HuH-7.5 (cell line): ENCODE measurements at regions not wholly inside any gene's neighbourhood (a gene's known extent, or its start where the extent isn't known, plus 50 kb on each side); places are given as distances from the start of the nearest gene placed in this dataset.

Experiments
- DNase-seq: peaks from one replicate; pipeline ENCODE4 v3.0.0; 2011; ENCODE audit warnings: low spot score

DNA sequence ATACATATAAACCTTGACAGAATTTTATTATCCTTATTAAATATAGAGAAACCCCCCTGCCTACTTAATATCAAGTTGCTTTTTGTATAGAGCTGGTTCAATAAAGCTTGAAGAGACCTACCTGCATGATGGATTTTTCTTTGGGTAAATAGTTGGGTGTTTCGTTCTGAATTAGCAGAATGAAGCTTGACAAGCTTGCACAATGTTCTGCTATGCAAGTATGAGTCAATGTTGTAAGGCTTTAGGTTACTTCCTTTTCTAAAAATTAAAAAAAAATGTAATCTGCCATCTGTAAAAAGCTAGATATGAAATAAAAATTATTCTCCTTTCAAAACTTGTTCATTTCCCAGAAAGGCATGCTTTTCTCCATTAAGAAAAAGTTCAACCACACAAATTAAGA, 1662.6 kb upstream of the SEL1L start:
- DNase-seq, result no peak

GRCh38 chr14:83197271-83197670, 1663.6 kb upstream of the SEL1L start:
- DNase-seq, result no peak

- no peak for DNase-seq
These were observed 1673.9 kb upstream of the SEL1L start for GRCh38 chr14:83207550-83207949.

- DNase-seq, result no peak
These were observed 1674.7 kb upstream of the SEL1L start for GRCh38 chr14:83208341-83208740.

DNA sequence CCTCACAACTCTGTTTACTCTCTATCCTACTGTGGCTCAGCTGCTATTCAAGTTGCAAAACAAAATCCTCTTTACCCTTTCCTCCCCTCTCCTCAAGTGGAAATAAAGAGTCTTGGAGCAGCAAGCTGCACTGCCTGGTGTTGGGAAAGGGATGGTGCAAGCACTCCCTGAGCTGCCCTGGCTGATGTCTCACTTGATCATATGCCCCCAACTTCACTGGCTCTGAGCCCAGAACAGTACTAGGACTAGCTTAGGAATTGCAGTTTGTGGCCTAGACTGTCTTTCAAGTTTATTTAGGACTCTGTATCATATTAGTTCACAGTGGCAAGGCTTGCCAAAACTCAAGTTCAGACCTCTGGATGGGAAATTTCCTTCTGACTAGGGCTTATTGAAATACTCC, 1683.8 kb upstream of the SEL1L start:
- no peak for DNase-seq

GRCh38 chr14:83247924-83248639, 1714.4 kb upstream of the SEL1L start:
- DNase-seq, result no peak

DNA sequence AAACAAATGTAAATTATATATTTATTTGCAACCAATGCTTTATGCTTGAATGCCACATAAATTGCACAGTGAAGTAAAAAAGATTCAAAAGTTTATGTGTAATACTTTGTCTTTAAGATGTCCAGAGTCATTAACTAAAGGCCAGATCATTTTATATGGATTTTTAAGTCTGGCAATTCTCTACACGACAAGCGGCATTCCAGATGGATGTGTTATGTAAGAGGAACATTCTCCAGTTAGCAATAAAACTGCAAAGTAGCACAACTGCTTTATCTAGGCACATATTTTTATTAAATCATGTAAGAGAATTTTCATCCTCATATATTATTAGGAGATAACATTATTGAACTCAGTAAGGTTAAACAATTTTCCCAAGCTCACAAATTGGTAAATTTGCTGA, 1717.7 kb upstream of the SEL1L start:
- no peak for DNase-seq

GRCh38 chr14:83253870-83254269, 1720.2 kb upstream of the SEL1L start:
- DNase-seq, result no peak

DNA sequence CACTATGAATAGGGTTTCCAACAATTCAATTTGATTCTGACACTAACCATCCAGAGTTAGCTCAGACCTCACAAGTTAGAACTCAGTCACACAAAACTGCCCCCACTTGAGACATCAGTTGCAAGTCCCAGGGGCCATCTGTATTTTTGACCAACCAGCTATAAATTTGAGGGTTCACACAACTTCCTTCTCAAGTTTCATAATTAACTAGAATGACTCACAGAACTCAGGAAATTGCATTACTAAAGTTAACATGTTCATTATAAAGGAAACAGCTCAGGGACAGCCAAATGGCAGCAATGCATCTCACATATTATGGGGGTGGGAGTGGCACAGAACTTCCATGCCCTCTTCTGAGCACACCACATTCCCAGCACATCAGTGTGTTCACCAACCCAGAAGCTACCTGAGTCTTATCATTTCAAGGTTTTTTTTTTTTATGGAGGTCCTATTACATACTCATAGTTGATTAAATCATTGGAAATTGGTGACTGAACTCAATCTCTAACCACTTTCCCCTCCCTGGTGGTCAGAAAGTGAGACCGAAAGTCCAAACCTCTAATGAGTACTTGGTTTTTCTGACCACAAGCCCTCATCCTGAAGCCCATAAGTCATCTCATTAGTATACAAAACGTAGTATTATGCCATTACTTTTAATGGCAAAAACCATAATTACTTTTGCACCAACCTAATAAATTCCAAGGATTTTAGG, 1721.5 kb upstream of the SEL1L start:
- no peak for DNase-seq

- no peak for DNase-seq
These were observed 1722.1 kb upstream of the SEL1L start for GRCh38 chr14:83255727-83256090.

GRCh38 chr14:83257466-83258439, 1724.1 kb upstream of the SEL1L start:
- no peak for DNase-seq

DNA sequence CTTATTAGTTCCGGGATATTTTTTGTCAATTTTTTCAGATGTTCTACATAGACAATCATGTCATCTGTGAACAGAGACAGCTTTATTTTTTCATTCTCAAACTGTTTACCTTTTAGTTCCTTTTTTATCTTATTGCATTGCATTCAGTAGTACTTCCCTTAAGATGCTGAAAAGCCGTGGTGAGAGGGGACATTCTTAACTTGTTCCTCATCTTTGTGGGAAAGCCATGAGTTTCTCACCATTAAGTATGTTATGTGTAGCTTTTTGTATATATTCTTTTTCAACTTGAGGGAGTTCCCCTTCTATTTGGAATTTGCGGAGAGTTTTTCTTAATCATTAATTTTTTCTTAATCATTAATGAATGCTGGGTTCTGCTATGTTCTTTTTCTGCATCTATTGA, 1727.1 kb upstream of the SEL1L start:
- no peak for DNase-seq

GRCh38 chr14:83269583-83269982, 1735.9 kb upstream of the SEL1L start:
- no peak for DNase-seq

DNA sequence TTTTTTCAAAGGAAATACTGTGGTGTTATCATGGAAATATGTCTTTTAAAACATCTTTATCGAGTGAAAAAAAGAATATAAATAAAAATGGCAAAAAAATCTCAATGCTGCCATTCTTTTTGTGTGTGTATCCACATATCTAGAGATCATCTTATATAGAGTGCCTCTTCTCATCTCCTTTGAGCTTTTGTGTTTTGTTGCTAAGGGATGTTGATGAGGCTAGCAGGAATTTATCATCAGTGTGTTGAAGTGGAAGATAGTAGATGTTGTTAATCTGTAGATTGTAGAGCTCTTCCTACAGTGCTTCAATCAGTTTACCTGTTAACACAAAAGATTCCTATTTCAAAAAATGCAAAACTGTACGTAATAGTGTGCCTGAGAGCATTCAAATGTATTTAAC, 1738.0 kb upstream of the SEL1L start:
- DNase-seq, result no peak

- no peak for DNase-seq
These were observed 1747.1 kb upstream of the SEL1L start for GRCh38 chr14:83280719-83281118.

DNA sequence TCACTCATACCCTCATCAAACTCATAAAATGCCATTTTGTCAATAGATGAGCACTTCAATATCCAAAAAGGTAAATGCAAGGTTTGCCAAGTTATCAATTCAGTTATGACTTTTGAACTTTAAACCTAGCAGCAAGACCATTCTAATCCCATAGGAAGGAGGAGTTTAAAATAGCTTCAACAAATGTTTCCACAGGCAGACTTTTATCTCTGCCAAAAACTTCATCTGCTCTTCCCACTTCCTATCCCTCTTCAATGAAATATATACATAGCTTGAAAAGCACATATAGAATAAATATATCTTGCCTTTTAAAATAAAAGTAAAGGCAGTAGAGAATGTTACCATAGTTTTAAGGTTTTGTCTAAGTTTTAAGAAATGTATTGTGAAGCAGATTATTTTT, 1749.1 kb upstream of the SEL1L start:
- DNase-seq, result no peak

DNA sequence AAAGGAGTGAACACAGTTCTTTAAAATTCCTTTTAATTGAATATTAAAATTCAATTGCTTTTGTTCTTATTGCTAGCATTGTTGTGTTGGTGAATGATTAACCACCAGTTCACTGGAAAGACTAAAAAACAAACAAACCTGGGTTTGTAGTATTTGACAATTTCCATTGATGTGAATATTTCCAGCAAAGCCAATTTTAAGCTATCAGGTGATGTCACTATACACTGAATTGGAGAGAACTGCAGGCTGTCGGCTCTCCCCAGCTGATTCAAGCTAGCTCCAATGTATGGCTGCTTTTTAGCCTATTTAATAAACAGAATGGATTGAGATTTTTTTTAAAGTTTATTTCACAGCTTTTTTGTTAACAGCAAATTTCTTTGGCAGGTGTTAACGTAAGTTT, 1753.6 kb upstream of the SEL1L start:
- DNase-seq, result no peak

- DNase-seq, result no peak
These were observed 1755.7 kb upstream of the SEL1L start for GRCh38 chr14:83289390-83289789.

GRCh38 chr14:83289896-83290295, 1756.2 kb upstream of the SEL1L start:
- DNase-seq, result no peak

- no peak for DNase-seq
These were observed 1756.8 kb upstream of the SEL1L start for GRCh38 chr14:83290447-83290846.

DNA sequence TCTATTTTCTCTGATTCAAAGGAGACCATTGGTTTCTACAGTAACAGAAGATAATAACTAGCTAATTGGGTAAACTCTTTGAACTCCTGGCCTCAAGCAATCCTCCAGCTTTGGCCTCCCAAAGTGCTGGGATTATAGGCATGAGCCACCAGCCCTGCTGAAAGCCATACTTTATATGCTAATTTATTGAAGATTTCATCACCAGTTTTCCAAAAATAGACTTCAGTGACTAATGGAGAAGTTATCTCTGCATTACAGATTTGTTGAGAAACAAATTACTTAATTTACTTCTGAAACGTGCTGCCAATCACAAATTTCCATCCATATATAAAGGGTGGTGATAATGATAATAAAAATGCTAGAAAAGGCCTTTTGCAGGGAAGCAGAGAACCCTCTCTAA, 1758.1 kb upstream of the SEL1L start:
- DNase-seq, result no peak

- no peak for DNase-seq
These were observed 1761.3 kb upstream of the SEL1L start for GRCh38 chr14:83294941-83295340.

- no peak for DNase-seq
These were observed 1763.7 kb upstream of the SEL1L start for GRCh38 chr14:83297361-83297760.
